COLO668 (cell line): ENCODE measurements at regions not wholly inside any gene's neighbourhood (a gene's known extent, or its start where the extent isn't known, plus 50 kb on each side); places are given as distances from the start of the nearest gene placed in this dataset.
"Not testable (repeated sequence)": the region's sequence is repeated elsewhere in the genome, so short reads cannot be mapped to it uniquely, and the experiment has no call there.

Experiments
- DNase-seq: peaks from one replicate; lab custom pipeline; 2025; ENCODE audit not compliant: unreplicated experiment; lab: John Stamatoyannopoulos, UW

DNA sequence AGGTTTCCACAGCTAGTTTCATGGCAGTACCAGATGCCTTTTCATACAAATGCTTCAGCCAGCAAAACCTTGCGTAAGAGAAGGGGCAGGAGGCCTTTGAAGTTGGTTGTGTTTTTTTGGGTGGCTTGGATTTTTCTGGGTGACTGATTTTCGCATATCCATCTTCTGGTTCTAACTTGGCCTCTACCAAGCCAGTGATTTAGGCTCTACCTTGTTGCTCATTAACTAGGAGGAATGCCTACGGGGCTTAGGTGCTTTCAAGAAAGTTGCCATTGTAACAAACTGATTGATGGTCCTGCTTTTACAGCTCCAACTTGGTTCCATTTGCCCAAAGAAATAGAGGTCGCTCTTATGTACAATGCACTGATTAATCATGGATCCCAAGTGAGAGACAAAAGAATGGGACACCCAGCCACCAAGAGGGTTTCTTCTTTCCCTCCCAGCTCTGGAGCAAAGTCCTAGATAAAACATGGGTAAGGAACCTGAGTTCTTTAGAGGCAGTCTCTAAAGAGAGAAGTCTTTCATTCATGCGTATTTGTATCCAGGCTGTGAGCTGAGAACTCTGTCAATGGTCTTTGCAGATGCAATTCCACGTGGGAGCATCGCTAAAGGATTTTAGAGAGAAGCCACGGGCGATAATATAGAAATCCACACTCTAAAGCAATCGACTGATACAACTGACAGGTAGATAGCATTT lies 92.1 kb upstream of the FGFR2 start:
- no peak for DNase-seq

DNA sequence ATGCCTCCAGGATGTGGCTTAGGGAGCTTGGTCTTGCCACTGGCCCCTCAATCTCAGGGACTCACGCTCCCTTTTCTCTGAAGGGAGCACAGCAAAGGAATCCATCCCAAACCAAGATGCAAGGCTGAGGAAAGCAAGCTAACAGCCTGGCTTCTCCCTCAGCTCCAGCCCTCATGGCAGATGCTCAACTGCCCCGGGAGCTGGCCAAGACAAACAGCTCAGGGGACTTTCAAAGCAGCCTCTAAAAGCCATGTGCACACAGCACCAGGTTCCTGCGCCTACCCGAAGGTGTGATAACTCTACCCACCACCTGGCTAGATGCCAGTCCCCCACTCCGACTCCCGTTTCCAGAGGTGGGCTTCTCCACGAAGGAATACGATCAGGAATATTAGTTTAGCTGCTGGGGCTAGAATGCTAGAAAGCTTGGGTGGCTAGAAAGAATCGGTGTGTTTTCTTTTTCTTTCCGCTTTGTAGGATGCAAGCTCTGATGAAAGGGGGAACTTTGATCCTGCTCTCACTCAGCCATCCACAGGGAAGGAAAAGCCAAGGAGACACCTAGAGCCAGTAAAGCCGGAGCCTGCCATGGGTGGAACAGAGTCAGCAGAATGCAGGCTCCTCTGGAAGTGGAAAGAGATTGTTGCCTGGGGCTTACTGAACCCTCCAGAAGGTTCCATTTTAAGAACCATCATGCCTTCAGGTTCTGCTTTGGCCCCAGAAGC lies 89.0 kb upstream of the FGFR2 start:
- no peak for DNase-seq

DNA sequence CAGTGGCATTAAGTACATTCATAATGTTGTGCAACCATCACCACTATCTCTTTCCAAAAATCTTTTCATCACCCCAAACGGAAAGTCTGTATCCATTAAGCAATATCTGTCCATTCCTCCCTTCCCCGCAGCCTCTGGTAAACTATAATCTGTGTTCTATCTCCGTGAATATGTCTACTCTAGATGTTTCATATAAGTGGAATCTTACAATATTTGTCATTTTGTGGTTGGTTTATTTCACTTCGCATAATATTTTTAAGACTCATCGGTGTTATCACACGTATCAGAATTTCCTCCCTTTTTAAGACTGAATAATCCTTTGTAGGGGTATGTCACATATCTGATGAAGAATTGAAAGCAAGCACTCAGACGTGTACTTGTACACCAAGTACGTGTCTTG lies 86.0 kb upstream of the FGFR2 start:
- no peak for DNase-seq

DNA sequence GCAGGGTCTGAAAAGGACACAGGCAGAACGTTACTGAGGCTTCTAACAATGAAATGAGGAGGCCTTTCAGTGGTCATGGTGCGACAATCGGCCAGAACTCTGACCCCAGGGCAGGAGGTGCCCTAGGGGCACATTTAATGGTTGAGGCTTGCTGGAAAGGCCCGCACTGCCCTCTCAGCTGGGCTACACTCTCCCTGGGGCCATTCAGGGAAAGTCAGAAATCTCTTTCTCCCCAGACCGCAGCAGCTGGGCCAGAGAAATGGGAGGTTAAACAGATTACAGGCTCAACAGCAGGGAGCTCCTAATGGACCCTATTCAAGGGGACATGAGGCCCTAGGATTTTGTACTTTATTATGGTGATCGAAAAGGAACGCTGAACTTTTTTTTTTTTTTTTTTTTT lies 85.6 kb upstream of the FGFR2 start:
- DNase-seq, result no peak

DNA sequence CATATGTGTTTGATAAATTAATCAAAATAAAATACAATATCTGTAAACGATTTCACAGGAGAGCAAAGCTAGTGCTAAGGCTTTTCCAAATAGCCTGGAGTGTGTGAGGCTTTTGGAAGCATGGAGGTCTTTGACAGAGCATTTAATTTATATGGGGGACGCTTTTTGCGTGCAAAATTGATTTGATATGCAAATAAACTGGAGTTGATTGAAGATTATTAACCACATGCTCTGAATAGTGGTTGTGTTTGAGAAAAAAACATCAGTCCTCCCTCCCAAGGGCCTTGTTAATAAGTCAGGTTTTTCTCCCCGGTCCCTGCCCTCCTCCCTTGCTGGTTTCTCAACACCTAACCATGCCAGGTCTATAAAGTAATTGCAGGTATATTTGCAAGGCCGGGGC lies 85.1 kb upstream of the FGFR2 start:
- DNase-seq, result no peak

DNA sequence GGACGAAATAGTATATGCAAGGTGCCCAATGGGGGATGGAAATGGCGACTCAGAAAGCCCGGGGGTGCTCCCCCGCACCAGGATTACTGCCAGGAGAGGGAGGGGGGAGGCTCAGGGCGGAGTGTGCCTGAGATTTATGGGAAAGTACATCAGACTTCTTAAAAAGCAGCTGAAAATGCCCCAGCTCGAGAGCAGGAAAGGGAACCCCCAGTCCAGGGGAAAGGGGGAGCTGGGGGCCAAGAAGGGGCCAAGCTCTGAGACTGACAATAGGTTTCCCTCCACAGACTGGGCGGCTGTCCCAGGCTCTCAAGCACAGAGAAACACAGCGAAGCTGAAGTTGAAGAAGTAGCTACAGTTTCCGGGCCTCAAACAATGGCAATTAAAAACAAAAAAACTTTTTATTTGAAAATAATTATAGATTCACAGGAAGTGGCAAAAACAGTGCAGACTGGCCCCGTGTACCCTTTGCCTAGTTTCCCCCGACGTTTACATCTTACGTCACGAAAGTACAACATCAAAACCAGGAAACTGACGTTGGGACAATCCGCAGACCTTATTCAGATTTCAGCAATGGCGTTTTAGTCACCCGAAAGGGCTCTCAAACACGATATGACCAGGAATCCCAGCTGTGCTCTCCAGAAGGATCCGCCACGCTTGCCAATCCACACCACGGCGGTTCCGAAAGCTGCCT lies 83.9 kb upstream of the FGFR2 start:
- no peak for DNase-seq

DNA sequence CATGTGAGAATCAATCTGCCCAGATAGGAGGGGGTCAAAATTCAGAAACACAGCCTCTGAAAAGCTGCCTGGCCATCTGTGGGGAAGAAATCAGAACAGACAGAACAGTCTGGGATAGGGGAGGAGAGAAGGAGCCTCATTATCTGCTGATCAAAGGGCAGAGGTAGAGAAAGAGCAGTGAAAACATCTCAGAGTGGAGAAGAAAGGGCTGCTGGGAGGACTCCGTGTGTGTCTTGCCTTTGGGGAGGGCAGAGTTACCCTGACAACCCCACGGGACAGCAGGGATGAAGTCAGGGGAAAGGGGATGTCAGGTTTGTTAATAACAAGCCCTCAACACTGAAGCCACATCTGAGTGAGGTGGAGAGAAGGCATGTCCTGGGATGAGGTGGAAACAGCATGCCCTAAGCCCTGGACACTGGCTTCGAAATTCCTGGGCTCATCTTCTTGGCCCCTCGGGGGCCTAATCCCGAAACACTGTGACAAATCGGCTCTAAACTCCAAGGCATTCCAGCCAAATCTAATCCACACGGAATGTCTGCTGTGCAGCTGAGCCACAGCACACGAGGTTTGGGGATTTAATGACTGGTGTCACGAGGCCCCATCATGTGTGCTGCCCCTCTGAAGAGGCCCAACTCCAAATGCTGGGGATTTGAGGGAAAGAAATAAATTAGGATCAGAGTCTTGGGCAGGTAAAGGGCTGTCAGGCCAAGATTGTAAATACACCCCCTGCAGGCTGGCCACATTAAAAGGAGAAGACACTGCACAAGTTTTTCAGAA lies 82.8 kb upstream of the FGFR2 start:
- no peak for DNase-seq

DNA sequence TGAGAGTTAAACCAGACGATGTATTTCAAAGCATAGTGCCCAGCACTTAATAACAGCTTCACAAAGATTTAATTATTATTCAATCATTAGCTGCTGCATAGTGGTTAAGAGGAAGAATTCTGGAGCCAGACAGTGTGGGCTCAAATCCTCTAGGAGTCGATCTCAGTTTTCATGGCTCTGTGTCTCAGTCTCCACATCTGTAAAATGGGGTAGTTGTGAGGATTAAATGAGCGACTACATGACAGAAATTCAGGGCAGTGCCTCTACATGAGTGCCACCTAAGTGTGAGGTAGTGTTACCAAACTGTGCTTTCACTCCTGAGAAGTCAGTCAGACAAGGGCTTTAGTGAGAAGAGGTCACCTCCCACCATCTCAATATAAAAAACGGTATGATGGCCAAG lies 81.7 kb upstream of the FGFR2 start:
- no peak for DNase-seq

DNA sequence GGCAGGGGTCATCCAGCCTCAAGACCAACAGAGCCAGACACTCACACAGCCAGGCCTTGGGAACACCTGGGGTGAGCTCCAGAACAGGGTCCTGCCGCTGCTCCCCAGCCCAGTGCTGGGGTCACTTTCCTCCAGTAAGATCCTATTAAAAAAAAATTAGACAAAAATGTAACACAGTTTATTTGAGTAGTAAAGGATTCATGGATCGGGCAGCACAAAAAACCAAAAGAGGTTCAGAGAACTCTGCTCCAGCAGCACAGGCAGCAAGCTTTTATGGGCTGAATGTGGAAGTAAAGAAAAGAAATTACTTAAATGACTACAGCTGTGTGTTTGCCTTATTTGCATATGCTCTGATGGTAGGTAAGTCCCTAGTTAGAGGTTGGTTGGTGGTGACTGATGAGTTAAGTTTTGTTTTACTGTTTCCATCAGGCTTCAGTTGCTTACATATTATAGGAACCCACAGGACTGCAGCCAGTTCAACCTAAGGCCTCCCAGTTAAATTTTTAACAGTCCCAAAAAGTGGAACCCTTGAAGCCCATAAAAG lies 80.5 kb upstream of the FGFR2 start:
- DNase-seq, result no peak

DNA sequence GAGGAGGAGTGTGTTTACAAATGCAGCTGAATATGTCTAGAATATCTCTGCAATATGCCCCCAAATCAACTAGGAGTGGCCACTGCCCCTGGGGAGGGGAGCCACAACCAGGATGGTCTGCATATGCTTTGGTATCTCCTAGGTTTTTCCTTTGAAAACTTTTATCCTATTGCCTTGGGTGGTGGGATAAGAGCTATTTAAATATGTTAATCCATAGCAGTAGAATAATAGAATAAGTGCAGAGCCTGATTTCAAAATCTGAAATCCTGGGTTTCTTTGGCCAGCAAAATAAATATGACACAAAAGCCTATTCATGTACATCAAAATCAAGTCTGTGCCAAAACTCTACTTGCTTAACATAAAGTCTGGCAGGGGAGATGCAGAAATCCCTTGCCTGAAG lies 79.6 kb upstream of the FGFR2 start:
- no peak for DNase-seq

DNA sequence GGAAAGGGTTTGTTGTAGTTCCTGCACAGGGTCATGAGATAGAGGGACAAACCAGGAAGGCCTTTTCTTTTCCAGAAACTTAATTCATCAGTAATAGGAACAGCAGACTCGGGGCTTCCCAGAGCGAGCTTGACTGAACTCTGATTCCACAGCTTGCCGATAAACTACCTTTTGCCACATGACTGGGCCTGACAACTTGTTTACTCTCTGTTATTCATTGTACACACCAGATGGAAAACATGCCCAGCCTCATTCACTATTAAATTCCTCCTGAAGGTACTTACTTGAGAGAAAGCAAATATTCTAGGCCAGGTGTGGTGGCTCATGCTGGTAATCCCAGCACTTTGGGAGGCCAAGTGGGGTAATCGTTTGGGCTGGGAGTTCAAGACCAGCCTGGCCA lies 77.1 kb upstream of the FGFR2 start:
- DNase-seq, result peak; percentile 4

DNA sequence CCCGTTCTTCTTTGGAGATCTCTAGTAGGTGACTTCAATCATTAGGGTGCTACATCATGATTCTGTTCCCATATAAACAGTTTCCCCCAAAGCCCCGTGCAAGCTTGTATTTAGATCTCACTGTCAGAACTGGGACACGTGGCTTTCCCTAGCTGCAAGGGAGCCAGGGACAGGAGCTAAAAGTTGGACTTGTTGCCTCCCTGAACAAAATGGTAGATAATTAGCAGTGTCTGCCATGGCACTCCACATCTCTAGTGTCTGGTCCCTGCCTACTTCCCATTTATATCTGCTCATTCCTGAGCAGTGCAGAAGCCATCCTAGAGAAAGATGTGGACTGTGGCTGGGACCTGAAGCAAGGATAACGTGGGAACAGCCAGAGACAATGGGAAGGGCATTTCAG lies 76.6 kb upstream of the FGFR2 start:
- no peak for DNase-seq

DNA sequence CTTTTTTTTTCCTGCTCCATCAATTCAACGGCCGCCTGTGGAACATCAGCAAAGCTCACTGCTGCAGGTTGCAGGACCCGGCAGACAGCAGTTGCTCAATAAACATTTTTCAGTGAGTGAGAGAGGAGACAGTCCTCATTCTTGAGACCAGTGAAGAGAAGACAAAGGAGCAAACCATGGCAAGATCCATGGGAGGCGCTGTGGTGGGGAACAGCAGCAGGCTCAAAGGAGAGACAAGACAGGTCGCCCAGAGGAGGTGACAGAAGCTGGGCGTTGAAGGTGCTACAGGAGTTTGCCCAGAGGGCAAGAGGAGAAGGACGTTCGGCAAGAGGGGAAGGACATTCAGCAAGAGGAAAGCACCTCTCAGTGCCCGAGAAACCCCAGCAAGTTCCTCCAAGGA lies 74.5 kb upstream of the FGFR2 start:
- DNase-seq, result no peak

DNA sequence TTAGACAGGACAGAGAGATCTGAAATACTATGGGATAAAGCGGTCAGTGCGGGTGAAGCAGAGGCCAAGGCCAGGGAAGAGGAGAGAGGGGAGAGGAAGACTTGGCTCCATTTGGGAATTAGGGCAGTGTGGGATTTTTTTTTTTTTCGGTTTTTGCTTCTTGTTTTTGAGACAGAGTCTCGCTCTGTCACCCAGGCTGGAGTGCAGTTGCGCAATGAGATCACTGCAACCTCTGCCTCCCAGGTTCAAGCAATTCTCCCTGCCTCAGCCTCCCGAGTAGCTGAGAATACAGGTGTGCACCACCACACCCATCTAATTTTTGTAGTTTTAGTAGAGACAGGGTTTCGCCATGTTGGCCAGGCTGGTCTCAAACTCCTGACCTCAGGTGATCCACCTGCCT lies 71.6 kb upstream of the FGFR2 start:
- DNase-seq, result not testable (repeated sequence)

DNA sequence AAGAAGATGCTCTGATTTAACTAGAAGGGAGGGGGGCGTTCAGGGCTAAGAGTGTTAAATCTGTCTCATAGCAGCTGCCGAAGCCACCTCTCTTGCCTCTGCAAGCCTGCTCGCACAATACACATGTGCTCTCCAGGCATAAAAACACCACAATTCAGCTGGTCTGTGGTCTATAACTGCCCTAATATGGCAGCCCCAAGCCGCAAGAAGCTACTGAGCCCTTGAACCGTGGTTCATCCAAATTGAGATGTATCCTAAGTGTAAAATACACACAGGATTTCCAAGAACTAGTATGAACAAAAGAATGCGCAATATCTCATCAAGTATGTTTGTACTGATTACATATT lies 70.8 kb upstream of the FGFR2 start:
- no peak for DNase-seq

DNA sequence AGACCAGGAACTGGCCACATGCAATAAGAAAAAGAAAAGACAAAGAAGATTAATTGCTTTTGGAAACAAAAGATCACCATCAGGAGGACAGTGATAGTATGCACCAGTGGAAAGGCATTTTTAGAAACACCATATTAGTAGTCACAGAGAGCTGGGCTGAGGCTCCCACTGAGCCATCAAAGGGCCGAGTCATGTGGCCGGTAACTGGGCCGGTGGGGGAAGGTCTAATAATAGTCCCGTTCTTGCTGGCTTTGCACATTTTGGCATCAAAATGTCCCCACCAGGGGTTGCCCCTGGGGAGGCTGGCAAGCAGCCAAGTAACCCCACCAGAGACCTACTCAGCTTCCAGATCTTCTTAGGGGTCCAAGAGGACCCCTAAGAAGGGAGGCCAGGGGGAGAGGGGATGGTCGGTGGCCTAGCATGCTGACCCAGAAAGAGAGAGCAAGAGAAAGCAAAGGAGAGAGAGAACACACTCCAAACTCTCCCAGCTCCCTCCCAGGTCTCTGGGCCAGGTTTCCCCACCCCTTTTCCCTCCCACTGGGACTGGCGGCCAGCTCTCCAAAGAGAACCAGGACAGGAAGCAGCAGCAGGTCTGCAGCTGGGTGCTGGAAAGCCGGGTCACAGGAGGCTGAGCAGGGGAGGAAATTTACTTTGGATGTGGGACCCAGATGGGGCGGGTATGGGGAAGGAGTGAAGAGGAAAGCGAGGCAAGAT lies 70.2 kb upstream of the FGFR2 start:
- no peak for DNase-seq

DNA sequence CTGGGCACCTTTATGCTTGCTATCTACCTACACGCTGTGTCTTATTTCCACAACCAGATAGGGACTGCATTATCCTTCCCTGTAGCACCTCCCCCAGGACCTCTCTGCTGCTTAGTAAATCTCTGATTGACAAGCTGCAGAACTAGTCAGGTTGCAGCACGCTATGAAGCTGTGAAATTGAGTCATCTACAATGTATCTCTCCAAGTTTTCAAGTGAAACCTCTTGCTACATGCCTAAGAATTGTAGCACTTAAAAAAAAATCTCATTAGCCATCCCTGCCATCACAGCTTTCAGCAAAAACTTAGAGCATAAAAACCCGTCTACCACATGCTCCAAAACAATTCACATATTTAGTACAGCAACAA lies 69.7 kb upstream of the FGFR2 start:
- DNase-seq, result no peak

DNA sequence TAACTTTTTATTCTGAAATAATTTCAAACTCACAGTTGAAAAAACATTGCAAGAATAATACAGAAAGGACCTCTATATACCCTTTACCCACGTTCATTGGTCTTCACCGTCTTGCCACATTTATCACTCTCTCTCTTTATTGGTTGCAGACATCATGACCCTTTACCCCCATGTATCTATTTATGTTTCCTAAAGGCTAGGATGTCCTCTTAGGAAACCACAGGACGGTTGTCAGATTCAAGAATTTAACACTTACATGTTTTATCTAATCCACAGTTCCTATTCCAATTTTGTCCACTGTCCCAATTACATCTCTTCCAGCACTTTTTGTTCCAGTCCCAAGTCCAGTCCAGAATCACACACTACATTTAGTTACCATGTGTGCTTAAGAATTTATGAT lies 67.6 kb upstream of the FGFR2 start:
- no peak for DNase-seq

DNA sequence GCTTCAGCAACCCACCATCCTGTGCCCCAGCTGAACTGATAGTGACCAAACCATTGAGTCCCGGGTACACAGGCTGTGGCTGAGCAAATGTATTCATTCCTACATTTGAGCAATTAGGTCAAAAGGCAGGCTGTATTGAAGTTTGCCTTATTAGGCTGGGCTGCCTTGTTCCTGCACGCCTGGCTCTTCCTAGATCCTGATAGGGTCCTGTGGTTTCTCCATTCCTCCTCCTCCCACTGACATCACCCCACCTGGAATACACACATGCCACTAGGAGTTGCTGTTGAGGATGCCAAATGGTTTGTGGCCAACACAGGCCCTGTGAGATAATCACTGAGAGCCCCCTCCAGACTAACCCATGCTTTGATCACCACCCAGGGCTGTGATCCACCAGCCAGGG lies 66.4 kb upstream of the FGFR2 start:
- DNase-seq, result no peak

DNA sequence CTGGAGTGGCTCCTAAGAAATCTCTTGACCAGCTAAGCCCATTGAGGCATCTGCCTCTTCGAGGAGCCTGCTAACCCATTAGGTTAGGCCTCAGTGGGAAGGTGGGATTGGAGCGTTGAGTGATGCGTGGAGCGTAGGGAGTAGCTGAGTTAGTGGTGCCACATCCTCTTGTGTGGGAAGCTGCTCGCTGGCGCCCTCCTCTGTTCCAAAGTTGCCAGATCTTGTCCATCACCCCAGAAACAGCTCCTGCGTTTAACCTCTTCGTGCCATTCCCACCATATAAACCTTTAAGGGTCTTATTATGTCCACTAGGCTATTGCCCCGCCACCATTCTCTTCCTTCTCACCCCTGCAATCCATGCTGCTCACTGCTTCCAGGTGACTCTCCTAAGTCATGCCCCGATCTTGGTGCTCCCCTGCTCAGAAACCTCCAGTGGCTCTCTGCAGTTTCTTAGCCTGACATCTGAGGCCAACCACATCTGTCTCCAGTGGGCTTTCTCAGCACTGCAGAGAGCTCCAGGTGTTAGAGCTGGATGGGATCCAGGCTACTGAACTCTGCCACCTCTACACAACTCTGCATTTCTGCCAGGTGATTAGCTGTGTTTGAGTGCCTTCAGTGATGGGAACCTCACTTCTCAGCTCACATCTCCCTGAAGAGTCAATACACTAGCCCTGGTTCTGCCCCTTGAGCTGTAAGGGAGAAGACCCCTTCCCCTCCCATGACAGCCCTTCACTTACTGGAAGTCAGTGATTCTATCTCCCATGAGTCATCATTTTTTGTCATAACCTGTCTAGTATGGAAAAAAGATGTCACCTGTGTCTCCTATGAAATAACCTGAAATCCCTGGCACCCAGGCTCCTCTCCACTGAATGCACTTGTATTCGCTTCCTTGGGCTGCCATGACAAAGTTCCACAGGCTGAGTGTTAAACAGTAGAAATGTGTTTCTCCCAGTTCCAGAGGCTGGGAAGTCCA lies 65.0 kb upstream of the FGFR2 start:
- DNase-seq, result peak; percentile 2
